ENCODE measurements at regions not wholly inside any gene's neighbourhood (a gene's known extent, or its start where the extent isn't known, plus 50 kb on each side); places are given as distances from the start of the nearest gene placed in this dataset.
"Not testable (repeated sequence)": the region's sequence is repeated elsewhere in the genome, so short reads cannot be mapped to it uniquely, and the experiment has no call there.

DNA sequence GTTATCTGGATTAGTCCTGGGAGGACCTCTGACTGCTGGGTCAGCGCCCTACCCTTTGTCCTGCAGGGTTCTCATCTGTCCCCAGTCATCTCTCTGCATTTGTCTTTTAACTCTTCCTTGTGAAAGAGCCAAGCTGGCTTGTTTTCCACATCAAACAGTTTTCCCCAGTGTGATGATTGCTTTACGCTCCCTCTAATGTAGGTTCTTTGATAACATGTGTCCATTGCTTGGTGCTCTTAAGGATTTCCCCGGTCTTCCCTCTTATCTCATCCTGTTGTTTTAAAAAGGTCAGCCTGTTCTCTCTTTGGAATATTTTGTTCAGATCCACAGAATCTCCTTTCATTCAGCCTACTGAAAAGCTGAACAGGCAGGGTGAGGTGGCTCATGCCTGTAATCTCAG, 792.1 kb upstream of the RAB6C start:
- no peak for DNase-seq

- DNase-seq: no peak
Observed at GRCh38 chr2:129188451-129188850, 791.0 kb upstream of the RAB6C start.

DNA sequence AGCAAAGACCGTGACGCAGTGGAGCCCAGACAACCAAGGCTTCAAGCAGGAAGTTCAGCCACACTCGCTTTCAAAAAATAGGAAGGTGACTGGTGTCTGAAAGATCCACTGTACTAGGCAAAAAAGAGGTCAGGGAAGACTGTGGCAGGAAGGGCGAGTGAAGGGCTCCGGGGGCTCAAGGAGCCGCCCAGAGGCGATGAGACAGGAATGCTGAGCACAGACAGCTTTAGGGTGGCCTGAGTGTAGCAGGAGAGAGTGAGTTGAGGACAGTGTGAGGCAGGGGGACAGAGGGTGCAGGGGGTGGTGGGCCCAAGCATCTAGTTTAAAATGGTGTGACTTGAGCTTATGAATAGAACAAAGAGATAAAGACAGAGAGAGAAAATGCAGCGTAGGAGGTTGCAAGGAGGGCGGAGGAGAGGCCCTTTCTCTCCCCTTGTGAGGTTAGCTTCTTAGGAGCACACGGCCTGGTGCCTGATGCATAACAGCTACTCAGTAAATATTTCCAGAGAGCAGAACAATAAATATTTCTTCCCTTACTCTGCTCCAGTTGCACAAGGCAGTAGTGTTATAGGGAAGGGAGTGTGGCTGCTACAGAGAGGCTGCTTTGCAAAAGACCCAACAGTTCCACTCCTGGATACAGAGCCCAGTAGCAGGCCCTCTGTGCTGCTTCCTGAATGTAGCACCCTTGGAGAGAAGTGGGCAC, 789.7 kb upstream of the RAB6C start:
- no peak for DNase-seq

DNA sequence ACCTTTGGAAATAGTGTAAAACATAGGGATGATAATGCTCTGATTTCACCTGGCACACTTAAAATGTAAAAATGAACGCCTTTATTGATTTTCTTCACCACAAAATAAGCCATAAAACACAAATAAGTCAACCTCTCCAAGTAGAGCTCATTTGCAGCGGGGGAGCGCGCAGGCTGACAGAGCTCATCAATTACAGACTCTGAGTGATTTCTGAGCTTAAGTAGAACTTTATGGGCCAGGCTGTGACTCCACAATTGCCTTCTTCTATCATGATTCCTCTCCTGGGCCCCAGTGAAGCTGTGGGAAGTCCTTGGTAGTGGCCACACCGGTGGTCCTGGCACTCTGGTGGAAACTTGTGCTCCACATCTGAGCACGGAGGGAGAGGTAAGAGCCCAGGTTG, 789.0 kb upstream of the RAB6C start:
- no peak for DNase-seq

DNA sequence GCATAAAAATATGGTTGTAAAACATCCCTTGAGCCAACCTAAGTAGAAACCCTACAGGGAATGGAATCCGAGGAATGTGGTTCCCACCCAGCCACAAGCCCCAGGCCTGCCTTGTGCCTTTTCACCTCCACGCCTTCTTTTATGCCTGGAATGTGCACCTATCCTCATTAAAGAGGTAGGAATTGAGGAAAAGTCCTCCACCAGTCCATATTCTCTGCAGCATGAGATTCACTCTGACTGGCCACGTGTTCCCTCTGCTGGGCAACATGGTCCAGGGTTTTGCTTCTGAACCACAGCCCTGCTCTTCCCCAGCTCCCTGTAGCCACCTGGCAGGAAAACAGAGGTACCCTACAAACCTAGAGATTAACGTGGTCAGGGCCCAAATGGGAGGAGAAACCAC, 787.9 kb upstream of the RAB6C start:
- no peak for DNase-seq

GRCh38 chr2:129192117-129192516, 787.3 kb upstream of the RAB6C start:
- DNase-seq: no peak

GRCh38 chr2:129192841-129193253, 786.6 kb upstream of the RAB6C start:
- no peak for DNase-seq

DNA sequence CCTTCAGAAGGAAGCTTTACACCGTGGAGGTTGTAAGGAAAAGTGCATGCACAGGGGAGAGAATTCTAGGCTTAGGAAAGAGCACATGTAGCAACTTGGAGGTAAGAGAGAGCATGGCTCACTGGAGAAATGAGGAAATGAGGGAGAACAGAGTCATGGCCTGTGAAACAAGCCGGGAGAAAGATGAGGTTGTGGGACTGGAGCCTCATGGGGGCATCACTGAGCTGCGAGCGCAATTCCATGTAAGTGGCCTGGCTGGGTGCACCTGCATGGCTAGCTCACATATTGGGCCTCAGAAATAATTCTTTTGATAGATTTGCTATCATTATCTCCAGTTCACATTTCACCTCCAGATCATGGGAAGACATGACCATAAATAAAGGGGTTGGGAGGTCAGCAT, 785.5 kb upstream of the RAB6C start:
- DNase-seq: no peak

GRCh38 chr2:129199501-129199900, 780.0 kb upstream of the RAB6C start:
- no peak for DNase-seq

DNA sequence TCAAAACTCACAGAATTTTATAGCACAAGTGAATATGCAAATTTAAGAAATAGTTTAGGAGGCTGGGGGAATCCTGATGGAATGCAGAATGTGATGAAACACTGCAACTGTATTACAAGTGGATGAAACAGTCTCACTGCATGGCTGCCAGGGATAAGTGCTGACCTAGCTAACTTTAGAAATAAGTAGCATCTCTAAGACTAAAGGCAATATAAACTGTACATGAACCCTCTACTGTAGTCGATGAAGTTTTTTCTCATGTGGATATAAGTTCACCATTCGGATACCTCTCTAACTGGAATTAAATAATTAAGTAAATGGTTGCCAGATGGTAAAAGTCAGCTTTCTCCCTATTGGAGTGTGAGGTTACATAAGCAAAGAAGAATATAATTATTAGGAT, 777.8 kb upstream of the RAB6C start:
- no peak for DNase-seq

- no peak for DNase-seq
Observed at GRCh38 chr2:129203331-129203730, 776.1 kb upstream of the RAB6C start.

DNA sequence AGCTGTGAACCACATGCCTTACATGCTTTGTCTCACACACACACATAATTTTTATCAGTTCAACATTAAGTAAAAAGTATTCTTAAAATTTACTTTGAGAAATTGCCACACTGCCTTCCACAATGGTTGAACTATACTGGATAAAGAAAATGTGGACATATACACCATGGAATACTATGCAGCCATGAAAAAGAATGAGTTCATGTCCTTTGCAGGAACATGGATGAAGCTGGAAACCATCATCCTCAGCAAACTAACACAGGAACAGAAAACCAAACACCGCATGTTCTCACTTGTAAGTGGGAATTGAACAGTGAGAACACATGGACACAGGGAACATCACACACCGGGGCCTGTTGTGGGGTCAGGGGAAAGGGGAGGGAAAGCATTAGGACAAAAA, 774.9 kb upstream of the RAB6C start:
- not testable (repeated sequence) for DNase-seq

- DNase-seq: no peak
Observed at GRCh38 chr2:129205176-129205575, 774.3 kb upstream of the RAB6C start.

- DNase-seq: no peak
Observed at GRCh38 chr2:129205766-129206165, 773.7 kb upstream of the RAB6C start.

DNA sequence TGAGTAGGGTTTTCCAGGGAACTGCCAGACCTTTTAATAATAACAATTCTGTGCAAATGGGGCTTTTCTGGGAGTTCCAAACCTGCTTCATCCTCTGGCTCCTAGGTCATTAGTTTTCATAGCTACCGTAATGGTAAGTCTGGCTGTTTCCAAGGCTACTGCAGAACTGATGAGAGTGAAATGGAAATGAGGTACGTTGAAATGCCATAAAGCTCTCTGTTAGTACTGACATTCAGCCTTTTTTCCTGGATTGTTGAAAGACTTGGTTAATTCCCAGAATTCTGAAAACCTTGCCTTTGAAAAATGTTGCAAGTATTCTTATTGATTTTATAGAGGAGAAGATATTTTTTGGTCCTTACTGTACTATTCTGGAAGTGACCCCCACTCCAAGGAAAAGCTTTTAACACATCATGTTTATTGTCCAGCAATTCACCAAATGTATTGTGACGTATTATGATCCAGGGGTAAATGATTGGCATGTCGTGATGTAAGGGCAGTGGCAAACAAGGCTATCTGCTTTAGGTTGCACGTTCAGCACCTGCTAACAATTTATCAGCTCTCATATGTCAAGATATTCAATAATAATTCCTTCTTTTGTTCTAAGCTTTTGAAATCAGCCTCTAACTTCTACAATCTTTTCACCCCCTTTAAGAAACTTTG, 767.0 kb upstream of the RAB6C start:
- no peak for DNase-seq

DNA sequence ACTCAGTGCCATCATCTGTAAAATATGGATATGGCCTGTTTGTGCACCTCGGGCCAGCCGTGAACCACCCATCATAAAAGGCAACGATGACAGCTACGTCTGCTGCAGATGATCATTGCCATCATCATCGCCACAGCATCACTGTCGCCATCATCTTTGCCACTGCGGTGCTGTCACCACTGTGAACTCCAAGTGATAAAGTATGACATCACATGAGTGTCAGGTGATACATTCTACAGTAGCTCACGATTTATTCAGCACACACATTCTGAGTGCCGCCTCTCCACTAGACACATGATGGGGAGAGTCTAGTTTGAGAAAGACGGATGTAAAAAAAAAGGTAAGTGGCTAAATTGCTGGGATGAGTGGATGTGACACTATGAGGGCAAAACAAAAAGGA, 755.4 kb upstream of the RAB6C start:
- DNase-seq: no peak

DNA sequence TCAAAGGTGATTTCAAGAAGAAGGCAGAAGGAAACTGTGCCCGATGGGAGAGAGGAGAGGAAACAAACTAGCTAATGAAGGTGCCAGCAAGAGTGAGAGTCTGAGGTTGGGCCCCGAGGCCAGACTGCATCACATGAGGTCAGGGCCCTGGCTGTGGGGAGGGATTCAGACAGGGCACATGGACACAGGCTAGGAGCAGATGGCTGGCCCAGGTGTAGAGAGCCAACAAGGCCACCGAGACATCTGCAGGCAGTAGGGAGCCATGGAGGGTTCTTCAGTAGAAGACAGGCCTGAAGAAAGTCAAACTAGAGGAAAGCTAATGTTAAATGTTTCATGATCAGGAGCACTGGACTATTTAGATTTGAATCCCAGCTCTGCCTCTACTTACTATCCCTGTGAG, 755.0 kb upstream of the RAB6C start:
- DNase-seq: no peak

DNA sequence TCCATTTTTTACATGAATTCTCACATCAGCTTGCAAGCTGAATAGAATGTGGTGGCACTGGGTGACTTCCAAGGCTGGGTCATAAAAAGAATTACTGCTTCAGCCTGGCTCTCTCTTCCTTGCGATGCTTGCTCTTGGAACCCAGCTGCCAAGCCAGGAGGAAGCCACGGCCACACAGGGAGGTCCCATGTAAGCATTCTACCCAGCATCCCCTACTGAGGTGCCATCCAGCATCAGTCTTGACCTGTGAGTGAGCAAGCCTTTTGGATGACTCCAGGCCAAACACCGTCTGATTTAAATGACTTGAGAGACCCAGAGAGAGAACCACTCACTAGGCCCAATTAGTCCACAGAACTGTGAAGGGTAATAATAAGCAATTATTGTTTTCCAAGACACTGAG, 750.3 kb upstream of the RAB6C start:
- DNase-seq: no peak

DNA sequence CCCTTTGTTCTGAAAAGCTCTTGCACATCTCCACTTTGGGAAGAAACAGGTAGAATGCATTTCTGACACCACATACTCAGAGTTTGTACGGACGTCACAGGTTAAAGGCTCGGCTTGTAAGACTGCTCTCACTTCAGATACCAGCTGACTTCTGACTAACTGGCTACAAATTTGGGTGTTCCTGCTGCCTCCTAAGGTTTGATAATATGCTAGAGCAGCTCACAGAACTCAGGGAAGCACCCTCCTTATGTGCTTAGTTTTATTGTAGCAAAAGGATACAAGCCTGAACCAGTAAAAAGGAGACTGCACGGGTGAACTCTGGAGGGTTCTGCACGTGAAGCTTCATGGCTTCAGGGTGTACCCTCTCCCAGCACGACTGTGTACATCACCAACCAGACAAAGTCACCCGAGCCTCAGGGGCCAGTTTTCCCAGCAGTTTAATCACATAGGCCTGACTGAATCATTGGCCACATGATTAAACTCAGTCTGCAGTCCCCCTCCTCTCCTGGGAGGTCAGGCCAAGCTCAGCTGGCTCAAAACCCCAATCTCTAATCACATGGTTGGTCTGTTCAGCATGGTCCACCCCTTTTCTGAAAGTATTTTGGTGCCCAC, 749.5 kb upstream of the RAB6C start:
- no peak for DNase-seq

GRCh38 chr2:129231924-129232323, 747.5 kb upstream of the RAB6C start:
- no peak for DNase-seq

DNA sequence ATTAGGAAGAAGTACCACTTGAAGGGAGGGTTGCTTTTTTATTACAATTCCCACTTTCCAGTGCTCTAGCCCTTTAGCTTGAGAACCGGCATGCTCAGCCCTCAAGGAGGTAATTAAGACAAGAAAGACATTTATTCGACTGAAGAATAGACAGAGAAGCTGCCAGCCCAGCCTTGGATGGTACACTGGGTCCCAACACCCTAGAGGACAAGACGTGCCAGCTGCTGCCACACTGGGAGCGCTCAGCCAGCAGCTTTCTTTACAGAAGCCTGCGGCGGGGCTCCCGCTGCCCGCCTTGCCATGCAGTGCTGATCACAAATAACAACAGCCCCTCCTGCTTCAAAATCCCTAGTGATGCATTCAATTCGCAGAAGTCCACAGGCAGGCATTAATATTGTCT, 746.3 kb upstream of the RAB6C start:
- no peak for DNase-seq

GRCh38 chr2:129233751-129234406, 745.6 kb upstream of the RAB6C start:
- no peak for DNase-seq

GRCh38 chr2:129236601-129237000, 742.9 kb upstream of the RAB6C start:
- DNase-seq: no peak
